ENCODE measurements at regions not wholly inside any gene's neighbourhood (a gene's known extent, or its start where the extent isn't known, plus 50 kb on each side); places are given as distances from the start of the nearest gene placed in this dataset.

GRCh38 chrX:13151828-13152517 lies 107.6 kb upstream of the FAM9C start:
- intact Hi-C loops (cut with DNase I), result no loop called here
- no peaks in the 10 kb centered on the region for H3K4me1 ChIP-seq
- no peaks in the 10 kb centered on the region for H3K9me3 ChIP-seq
- no peak for ATAC-seq
- no peak overlapping the region for H3K27ac ChIP-seq
- no peak for TF ChIP-seq CTCF (IDR thresholded peaks at IDR 0.05)
- 35 to 42% (median 38%) methylated on average over 8 of the region's 8 CpGs for WGBS, 3 donors
- H3K27me3 ChIP-seq (ENCODE audit: insufficient read depth in 3 of 3, low read length in 2 of 3), result peaks cover 0 to 9% (median 0%) of the 10 kb centered on the region in 3 donors
- H3K4me3 ChIP-seq, result no peak overlapping the region
- no peak for DNase-seq
- H3K36me3 ChIP-seq (ENCODE audit: insufficient read depth in 1 of 2, low read depth in 1 of 2), result no peaks in the 10 kb centered on the region

GRCh38 chrX:13149702-13150350 lies 105.4 kb upstream of the FAM9C start:
- Histone ChIP-seq H3K9me3 (no peaks in the 10 kb centered on the region), H3K27ac (no peak overlapping the region), H3K27me3 (ENCODE audit: insufficient read depth in 3 of 3, low read length in 2 of 3) (peaks cover 0 to 9% (median 0%) of the 10 kb centered on the region in 3 donors), H3K36me3 (ENCODE audit: insufficient read depth in 1 of 2, low read depth in 1 of 2) (no peaks in the 10 kb centered on the region), H3K4me1 (no peaks in the 10 kb centered on the region), H3K4me3 (no peak overlapping the region)
- no peak for TF ChIP-seq CTCF (IDR thresholded peaks at IDR 0.05)
- DNase-seq (no peak), ATAC-seq (no peak)
- intact Hi-C loops (cut with DNase I), result no loop called here
- WGBS, 3 donors, result 59 to 82% (median 61%) methylated on average over 5 of the region's 5 CpGs

- H3K4me1 ChIP-seq, result no peaks in the 10 kb centered on the region
- H3K36me3 ChIP-seq (ENCODE audit: insufficient read depth in 1 of 2, low read depth in 1 of 2), result no peaks in the 10 kb centered on the region
- H3K27me3 ChIP-seq (ENCODE audit: insufficient read depth in 3 of 3, low read length in 2 of 3), result peaks cover 0 to 9% (median 0%) of the 10 kb centered on the region in 3 donors
- ATAC-seq, result no peak
- intact Hi-C loops (cut with DNase I), result no loop called here
- no peaks in the 10 kb centered on the region for H3K9me3 ChIP-seq
- H3K27ac ChIP-seq, result no peak overlapping the region
- no peak for TF ChIP-seq CTCF (IDR thresholded peaks at IDR 0.05)
- no peak for DNase-seq
- H3K4me3 ChIP-seq, result no peak overlapping the region
Measured at GRCh38 chrX:13147733-13148132, 103.3 kb upstream of the FAM9C start.

- no peaks in the 10 kb centered on the region for H3K36me3 ChIP-seq (ENCODE audit: insufficient read depth in 1 of 2, low read depth in 1 of 2)
- WGBS, 3 donors, result 82 to 89% (median 89%) methylated on average over 3 of the region's 3 CpGs
- no peak overlapping the region for H3K4me3 ChIP-seq
- no peaks in the 10 kb centered on the region for H3K4me1 ChIP-seq
- ATAC-seq (no peak), DNase-seq (no peak)
- H3K9me3 ChIP-seq, result no peaks in the 10 kb centered on the region
- TF ChIP-seq CTCF (IDR thresholded peaks at IDR 0.05), result no peak
- intact Hi-C loops (cut with DNase I), result no loop called here
- H3K27ac ChIP-seq, result no peak overlapping the region
- H3K27me3 ChIP-seq (ENCODE audit: insufficient read depth in 3 of 3, low read length in 2 of 3), result peaks cover 0 to 9% (median 0%) of the 10 kb centered on the region in 3 donors
Measured at GRCh38 chrX:13147147-13147546, 102.7 kb upstream of the FAM9C start.

Measured in psoas muscle (tissue), 7 donors.